Lower leg skin (tissue), 4 donors: ENCODE measurements at regions not wholly inside any gene's neighbourhood (a gene's known extent, or its start where the extent isn't known, plus 50 kb on each side); places are given as distances from the start of the nearest gene placed in this dataset.

Experiments used
- DNase-seq, 2 donors: peaks; one replicate each; pipeline ENCODE4 v3.0.0-alpha.2; 2019; ENCODE audit warnings: low spot score in 2 of 2
- H3K4me3 ChIP-seq: fragments of 200-600 bp; sonication (generic); 2 replicates; pipeline ENCODE4 v1.5.1; 2017; ENCODE audit warnings: mild to moderate bottlenecking, low read depth; ENCODE audit not compliant: poor library complexity, severe bottlenecking
- CTCF ChIP-seq, 3 donors: fragments of 450-650 bp; IDR thresholded peaks; one replicate each; pipeline ENCODE4 v1.5.1; 2016; ENCODE audit warnings: antibody characterized with exemption in 3 of 3, mild to moderate bottlenecking in 3 of 3, moderate library complexity in 2 of 3
- POLR2A ChIP-seq, 2 donors: fragments of 450-650 bp; IDR thresholded peaks; one replicate each; pipeline ENCODE4 v1.6.1; 2016 to 2017; ENCODE audit warnings: antibody characterized with exemption in 2 of 2, mild to moderate bottlenecking in 1 of 2, moderate library complexity in 1 of 2
- WGBS, 2 donors: methylation state at CpG; one replicate each; pipeline ENCODE4 v1.1.5; 2018; 5-methylcytosine and 5-hydroxymethylcytosine counted together
- intact Hi-C: fragments of 100-400 bp; cut with DNase I; formaldehyde crosslinking; loops from one replicate; pipeline ENCODE4 v1.15.0; 2023; ENCODE audit warnings: low total_unique reads

GRCh38 chr13:112325142-112325808 is 50.9 kb upstream of the SPACA7 start:
- peak in 1 of 2 donors; percentile 60 for DNase-seq
- TF ChIP-seq CTCF (IDR thresholded peaks at IDR 0.05) (no peak), POLR2A (IDR thresholded peaks at IDR 0.05) (no peak)
- WGBS, 2 donors = 67 to 74% methylated on average over 26 of the region's 26 CpGs
- intact Hi-C loops = no loop called here
- no peak overlapping the region for H3K4me3 ChIP-seq

GRCh38 chr13:112325920-112326645 is 50.1 kb upstream of the SPACA7 start:
- DNase-seq = no peak
- TF ChIP-seq POLR2A (IDR thresholded peaks at IDR 0.05) (no peak), CTCF (IDR thresholded peaks at IDR 0.05) (no peak)
- intact Hi-C loops = no loop called here
- 63 to 64% methylated on average over 23 to 26 of the region's 26 CpGs for WGBS, 2 donors
- H3K4me3 ChIP-seq = no peak overlapping the region
